Breast epithelium (tissue), 4 donors: ENCODE measurements at regions not wholly inside any gene's neighbourhood (a gene's known extent, or its start where the extent isn't known, plus 50 kb on each side); places are given as distances from the start of the nearest gene placed in this dataset.
A peak's percentile ranks its signal among the peaks of the same experiment; 100 is the strongest.

Experiments
- DNase-seq, 2 donors: peaks; one replicate each; pipeline ENCODE4 v3.0.0-alpha.2; 2019; ENCODE audit warnings: low spot score in 2 of 2
- H3K27ac ChIP-seq, 2 donors: fragments of 200-600 bp; sonication (generic) in 1 of 2; one replicate each; pipeline ENCODE4 v1.5.1; 2016 to 2019; ENCODE audit warnings: mild to moderate bottlenecking in 1 of 2
- H3K27me3 ChIP-seq, 2 donors: fragments of 200-600 bp; sonication (generic) in 1 of 2; one replicate each; pipeline versions ENCODE4 v1.5.1 to v1.6.0; 2017 to 2019; ENCODE audit warnings: control low read depth in 1 of 2, mild to moderate bottlenecking in 1 of 2
- H3K36me3 ChIP-seq: fragments of 200-600 bp; one replicate; pipeline ENCODE4 v1.5.1; 2019
- H3K4me1 ChIP-seq, 2 donors: fragments of 200-600 bp; sonication (generic); one replicate each; pipeline ENCODE4 v1.5.1; 2016 to 2019; ENCODE audit warnings: control low read depth in 1 of 2
- H3K4me3 ChIP-seq, 3 donors: fragments of 200-600 bp; sonication (generic); 1 replicate in 2 of 3; 2 replicates in 1 of 3; pipeline ENCODE4 v1.5.1; 2016 to 2019; ENCODE audit warnings: mild to moderate bottlenecking in 3 of 3, moderate library complexity in 2 of 3
- H3K9me3 ChIP-seq, 2 donors: fragments of 200-600 bp; sonication (generic) in 1 of 2; one replicate each; pipeline ENCODE4 v1.5.1; 2016 to 2019; ENCODE audit warnings: control low read depth in 1 of 2
- CTCF ChIP-seq, 3 donors: fragments of 450-650 bp; IDR thresholded peaks; one replicate each; pipeline ENCODE4 v1.5.1; 2016 to 2017; ENCODE audit warnings: antibody characterized with exemption in 3 of 3, mild to moderate bottlenecking in 3 of 3, moderate library complexity in 3 of 3
- POLR2A ChIP-seq: fragments of 450-650 bp; IDR thresholded peaks from one replicate; pipeline ENCODE4 v1.6.1; 2016; ENCODE audit warnings: antibody characterized with exemption, mild to moderate bottlenecking, moderate library complexity
- POLR2AphosphoS5 ChIP-seq, 3 donors: sonication (generic); formaldehyde crosslinking; IDR thresholded peaks; one replicate each; pipeline ENCODE4 v1.6.1; 2017; ENCODE audit warnings: antibody characterized with exemption in 3 of 3
- intact Hi-C: fragments of 100-400 bp; cut with DNase I; formaldehyde crosslinking; loops from one replicate; pipeline ENCODE4 v1.15.1; 2023; ENCODE audit warnings: low total_unique reads

GRCh38 chr15:39466750-39467105, 114.2 kb upstream of the THBS1 start:
- intact Hi-C loops: no loop called here

GRCh38 chr15:39468331-39468730, 112.5 kb upstream of the THBS1 start:
- Histone ChIP-seq H3K36me3 (no peaks in the 10 kb centered on the region), H3K4me3 (no peak overlapping the region), H3K9me3 (no peaks in the 10 kb centered on the region), H3K27ac (no peak overlapping the region), H3K4me1 (peaks cover 0 to 5% of the 10 kb centered on the region in 2 donors), H3K27me3 (no peaks in the 10 kb centered on the region)
- intact Hi-C loops: no loop called here
- no peak for DNase-seq
- TF ChIP-seq POLR2AphosphoS5 (IDR thresholded peaks at IDR 0.05): no peak
- TF ChIP-seq POLR2A: no peak
- no peak for TF ChIP-seq CTCF (IDR thresholded peaks at IDR 0.05)

More at GRCh38 chr15:39466750-39467105, 114.2 kb upstream of the THBS1 start:
- H3K27ac ChIP-seq: peak overlapping the region; percentile 78 to 92
- TF ChIP-seq CTCF (IDR thresholded peaks at IDR 0.05): peak in 2 of 3 donors; percentile 10 to 19
- no peak for TF ChIP-seq POLR2A
- H3K4me1 ChIP-seq: peaks cover 0 to 5% of the 10 kb centered on the region in 2 donors
- H3K4me3 ChIP-seq: no peak overlapping the region
- H3K27me3 ChIP-seq: no peaks in the 10 kb centered on the region
- no peak for DNase-seq
- H3K36me3 ChIP-seq: no peaks in the 10 kb centered on the region
- no peaks in the 10 kb centered on the region for H3K9me3 ChIP-seq

- Histone ChIP-seq H3K27me3 (no peaks in the 10 kb centered on the region), H3K36me3 (no peaks in the 10 kb centered on the region), H3K4me3 (no peak overlapping the region), H3K27ac (no peak overlapping the region), H3K4me1 (peaks cover 0 to 5% of the 10 kb centered on the region in 2 donors), H3K9me3 (no peaks in the 10 kb centered on the region)
- intact Hi-C loops: no loop called here
- no peak for DNase-seq
- no peak for TF ChIP-seq CTCF (IDR thresholded peaks at IDR 0.05)
- no peak for TF ChIP-seq POLR2AphosphoS5 (IDR thresholded peaks at IDR 0.05)
- TF ChIP-seq POLR2A: no peak
Observed at GRCh38 chr15:39468828-39469227, 112.1 kb upstream of the THBS1 start.

GRCh38 chr15:39471785-39472574, 108.9 kb upstream of the THBS1 start:
- H3K27ac ChIP-seq: peak overlapping the region; percentile 77 to 90
- H3K36me3 ChIP-seq: no peaks in the 10 kb centered on the region
- intact Hi-C loops: no loop called here
- no peaks in the 10 kb centered on the region for H3K9me3 ChIP-seq
- TF ChIP-seq POLR2A (no peak), CTCF (IDR thresholded peaks at IDR 0.05) (no peak), POLR2AphosphoS5 (IDR thresholded peaks at IDR 0.05) (no peak)
- H3K4me3 ChIP-seq: no peak overlapping the region
- DNase-seq: no peak
- H3K27me3 ChIP-seq: no peaks in the 10 kb centered on the region
- no peaks in the 10 kb centered on the region for H3K4me1 ChIP-seq

GRCh38 chr15:39472621-39473297, 108.1 kb upstream of the THBS1 start:
- intact Hi-C loops: no loop called here
- Histone ChIP-seq H3K4me1 (no peaks in the 10 kb centered on the region), H3K4me3 (no peak overlapping the region), H3K27me3 (no peaks in the 10 kb centered on the region), H3K27ac (peak overlapping the region; percentile 77 to 90), H3K36me3 (no peaks in the 10 kb centered on the region), H3K9me3 (no peaks in the 10 kb centered on the region)
- TF ChIP-seq POLR2AphosphoS5 (IDR thresholded peaks at IDR 0.05): peak; percentile 60 to 97 (median 80)
- TF ChIP-seq POLR2A: no peak
- peak in 1 of 2 donors; percentile 43 for DNase-seq
